ENCODE measurements at regions not wholly inside any gene's neighbourhood (a gene's known extent, or its start where the extent isn't known, plus 50 kb on each side); places are given as distances from the start of the nearest gene placed in this dataset.

GRCh38 chr11:25758145-25758661 is 573.7 kb upstream of the ANO3 start:
- H3K9me3 ChIP-seq (ENCODE audit: control insufficient read depth, low read length) = peaks cover 13% of the 10 kb centered on the region
- no peak for DNase-seq (ENCODE audit: low read depth)
- no peaks in the 10 kb centered on the region for H3K4me1 ChIP-seq (ENCODE audit: control insufficient read depth, insufficient read depth, low read length)
- no peak overlapping the region for H3K9ac ChIP-seq (ENCODE audit: low read length)
- H3K4me3 ChIP-seq (ENCODE audit: low read length) = no peak overlapping the region
- no peaks in the 10 kb centered on the region for H3K36me3 ChIP-seq (ENCODE audit: control insufficient read depth, insufficient read depth, low read length, severe bottlenecking)
- H3K27me3 ChIP-seq (replicated peaks; ENCODE audit: control insufficient read depth, insufficient read depth, low read length) = no peaks in the 10 kb centered on the region

GRCh38 chr11:25766332-25767015 is 565.5 kb upstream of the ANO3 start:
- H3K36me3 ChIP-seq (ENCODE audit: control insufficient read depth, insufficient read depth, low read length, severe bottlenecking) = no peaks in the 10 kb centered on the region
- H3K27me3 ChIP-seq (replicated peaks; ENCODE audit: control insufficient read depth, insufficient read depth, low read length) = no peaks in the 10 kb centered on the region
- no peak overlapping the region for H3K4me3 ChIP-seq (ENCODE audit: low read length)
- DNase-seq (ENCODE audit: low read depth) = peak; percentile 3
- no peaks in the 10 kb centered on the region for H3K9me3 ChIP-seq (ENCODE audit: control insufficient read depth, low read length)
- no peaks in the 10 kb centered on the region for H3K4me1 ChIP-seq (ENCODE audit: control insufficient read depth, insufficient read depth, low read length)
- H3K9ac ChIP-seq (ENCODE audit: low read length) = no peak overlapping the region

GRCh38 chr11:25769287-25769686 is 562.6 kb upstream of the ANO3 start:
- Histone ChIP-seq H3K9me3 (ENCODE audit: control insufficient read depth, low read length) (no peaks in the 10 kb centered on the region), H3K27me3 (replicated peaks; ENCODE audit: control insufficient read depth, insufficient read depth, low read length) (no peaks in the 10 kb centered on the region), H3K9ac (ENCODE audit: low read length) (no peak overlapping the region), H3K4me1 (ENCODE audit: control insufficient read depth, insufficient read depth, low read length) (no peaks in the 10 kb centered on the region), H3K4me3 (ENCODE audit: low read length) (no peak overlapping the region), H3K36me3 (ENCODE audit: control insufficient read depth, insufficient read depth, low read length, severe bottlenecking) (no peaks in the 10 kb centered on the region)
- DNase-seq (ENCODE audit: low read depth) = peak; percentile 50

GRCh38 chr11:25771605-25772004 is 560.3 kb upstream of the ANO3 start:
- Histone ChIP-seq H3K4me1 (ENCODE audit: control insufficient read depth, insufficient read depth, low read length) (peaks cover 2% of the 10 kb centered on the region), H3K9ac (ENCODE audit: low read length) (no peak overlapping the region), H3K4me3 (ENCODE audit: low read length) (no peak overlapping the region), H3K9me3 (ENCODE audit: control insufficient read depth, low read length) (no peaks in the 10 kb centered on the region), H3K27me3 (replicated peaks; ENCODE audit: control insufficient read depth, insufficient read depth, low read length) (no peaks in the 10 kb centered on the region), H3K36me3 (ENCODE audit: control insufficient read depth, insufficient read depth, low read length, severe bottlenecking) (no peaks in the 10 kb centered on the region)
- DNase-seq (ENCODE audit: low read depth) = no peak

- no peak overlapping the region for H3K4me3 ChIP-seq (ENCODE audit: low read length)
- no peaks in the 10 kb centered on the region for H3K9me3 ChIP-seq (ENCODE audit: control insufficient read depth, low read length)
Measured at GRCh38 chr11:25775603-25776002, 556.3 kb upstream of the ANO3 start.

GRCh38 chr11:25776238-25776637 is 555.7 kb upstream of the ANO3 start:
- H3K9ac ChIP-seq (ENCODE audit: low read length) = no peak overlapping the region
- peaks cover 2% of the 10 kb centered on the region for H3K4me1 ChIP-seq (ENCODE audit: control insufficient read depth, insufficient read depth, low read length)
- H3K27me3 ChIP-seq (replicated peaks; ENCODE audit: control insufficient read depth, insufficient read depth, low read length) = no peaks in the 10 kb centered on the region
- no peaks in the 10 kb centered on the region for H3K36me3 ChIP-seq (ENCODE audit: control insufficient read depth, insufficient read depth, low read length, severe bottlenecking)
- DNase-seq (ENCODE audit: low read depth) = no peak
- no peaks in the 10 kb centered on the region for H3K9me3 ChIP-seq (ENCODE audit: control insufficient read depth, low read length)
- H3K4me3 ChIP-seq (ENCODE audit: low read length) = no peak overlapping the region

More at GRCh38 chr11:25775603-25776002, 556.3 kb upstream of the ANO3 start:
- H3K4me1 ChIP-seq (ENCODE audit: control insufficient read depth, insufficient read depth, low read length) = peaks cover 2% of the 10 kb centered on the region
- no peak overlapping the region for H3K9ac ChIP-seq (ENCODE audit: low read length)
- peak; percentile 6 for DNase-seq (ENCODE audit: low read depth)
- no peaks in the 10 kb centered on the region for H3K27me3 ChIP-seq (replicated peaks; ENCODE audit: control insufficient read depth, insufficient read depth, low read length)
- H3K36me3 ChIP-seq (ENCODE audit: control insufficient read depth, insufficient read depth, low read length, severe bottlenecking) = no peaks in the 10 kb centered on the region

GRCh38 chr11:25777343-25777742 is 554.6 kb upstream of the ANO3 start:
- H3K4me1 ChIP-seq (ENCODE audit: control insufficient read depth, insufficient read depth, low read length) = peaks cover 2% of the 10 kb centered on the region
- no peak overlapping the region for H3K9ac ChIP-seq (ENCODE audit: low read length)
- no peak overlapping the region for H3K4me3 ChIP-seq (ENCODE audit: low read length)
- DNase-seq (ENCODE audit: low read depth) = peak; percentile 7
- H3K9me3 ChIP-seq (ENCODE audit: control insufficient read depth, low read length) = no peaks in the 10 kb centered on the region
- no peaks in the 10 kb centered on the region for H3K36me3 ChIP-seq (ENCODE audit: control insufficient read depth, insufficient read depth, low read length, severe bottlenecking)
- no peaks in the 10 kb centered on the region for H3K27me3 ChIP-seq (replicated peaks; ENCODE audit: control insufficient read depth, insufficient read depth, low read length)

GRCh38 chr11:25779033-25779432 is 552.9 kb upstream of the ANO3 start:
- Histone ChIP-seq H3K4me3 (ENCODE audit: low read length) (no peak overlapping the region), H3K9me3 (ENCODE audit: control insufficient read depth, low read length) (no peaks in the 10 kb centered on the region), H3K27me3 (replicated peaks; ENCODE audit: control insufficient read depth, insufficient read depth, low read length) (no peaks in the 10 kb centered on the region), H3K36me3 (ENCODE audit: control insufficient read depth, insufficient read depth, low read length, severe bottlenecking) (no peaks in the 10 kb centered on the region), H3K9ac (ENCODE audit: low read length) (no peak overlapping the region), H3K4me1 (ENCODE audit: control insufficient read depth, insufficient read depth, low read length) (peaks cover 2% of the 10 kb centered on the region)
- no peak for DNase-seq (ENCODE audit: low read depth)

- Histone ChIP-seq H3K4me3 (ENCODE audit: low read length) (no peak overlapping the region), H3K36me3 (ENCODE audit: control insufficient read depth, insufficient read depth, low read length, severe bottlenecking) (no peaks in the 10 kb centered on the region), H3K9me3 (ENCODE audit: control insufficient read depth, low read length) (no peaks in the 10 kb centered on the region), H3K27me3 (replicated peaks; ENCODE audit: control insufficient read depth, insufficient read depth, low read length) (no peaks in the 10 kb centered on the region), H3K4me1 (ENCODE audit: control insufficient read depth, insufficient read depth, low read length) (no peaks in the 10 kb centered on the region), H3K9ac (ENCODE audit: low read length) (no peak overlapping the region)
- DNase-seq (ENCODE audit: low read depth) = no peak
Measured at GRCh38 chr11:25787416-25787815, 544.5 kb upstream of the ANO3 start.

GRCh38 chr11:25790396-25790795 is 541.5 kb upstream of the ANO3 start:
- Histone ChIP-seq H3K9ac (ENCODE audit: low read length) (no peak overlapping the region), H3K27me3 (replicated peaks; ENCODE audit: control insufficient read depth, insufficient read depth, low read length) (no peaks in the 10 kb centered on the region), H3K9me3 (ENCODE audit: control insufficient read depth, low read length) (no peaks in the 10 kb centered on the region), H3K4me1 (ENCODE audit: control insufficient read depth, insufficient read depth, low read length) (no peaks in the 10 kb centered on the region), H3K4me3 (ENCODE audit: low read length) (no peak overlapping the region), H3K36me3 (ENCODE audit: control insufficient read depth, insufficient read depth, low read length, severe bottlenecking) (no peaks in the 10 kb centered on the region)
- no peak for DNase-seq (ENCODE audit: low read depth)

GRCh38 chr11:25793637-25794036 is 538.3 kb upstream of the ANO3 start:
- no peak overlapping the region for H3K9ac ChIP-seq (ENCODE audit: low read length)
- DNase-seq (ENCODE audit: low read depth) = no peak
- no peaks in the 10 kb centered on the region for H3K9me3 ChIP-seq (ENCODE audit: control insufficient read depth, low read length)
- no peaks in the 10 kb centered on the region for H3K27me3 ChIP-seq (replicated peaks; ENCODE audit: control insufficient read depth, insufficient read depth, low read length)
- no peak overlapping the region for H3K4me3 ChIP-seq (ENCODE audit: low read length)
- H3K36me3 ChIP-seq (ENCODE audit: control insufficient read depth, insufficient read depth, low read length, severe bottlenecking) = no peaks in the 10 kb centered on the region
- H3K4me1 ChIP-seq (ENCODE audit: control insufficient read depth, insufficient read depth, low read length) = peaks cover 3% of the 10 kb centered on the region

GRCh38 chr11:25794804-25795203 is 537.1 kb upstream of the ANO3 start:
- no peak for DNase-seq (ENCODE audit: low read depth)
- H3K9ac ChIP-seq (ENCODE audit: low read length) = no peak overlapping the region
- H3K4me1 ChIP-seq (ENCODE audit: control insufficient read depth, insufficient read depth, low read length) = peaks cover 3% of the 10 kb centered on the region
- H3K4me3 ChIP-seq (ENCODE audit: low read length) = no peak overlapping the region
- no peaks in the 10 kb centered on the region for H3K9me3 ChIP-seq (ENCODE audit: control insufficient read depth, low read length)
- no peaks in the 10 kb centered on the region for H3K27me3 ChIP-seq (replicated peaks; ENCODE audit: control insufficient read depth, insufficient read depth, low read length)
- H3K36me3 ChIP-seq (ENCODE audit: control insufficient read depth, insufficient read depth, low read length, severe bottlenecking) = no peaks in the 10 kb centered on the region

Measured in adipocyte (in vitro differentiated cells).